Urothelium cell line (cell line): ENCODE measurements at regions not wholly inside any gene's neighbourhood (a gene's known extent, or its start where the extent isn't known, plus 50 kb on each side); places are given as distances from the start of the nearest gene placed in this dataset.

Experiments
- DNase-seq: peaks from one replicate; pipeline ENCODE4 v3.0.0; 2011; ENCODE audit warnings: low spot score, mixed read lengths
- FAIRE-seq: peaks from 2 replicates; lab custom pipeline; 2011; peaks lifted over from hg19 to GRCh38; lab: Jason Lieb, UNC

DNA sequence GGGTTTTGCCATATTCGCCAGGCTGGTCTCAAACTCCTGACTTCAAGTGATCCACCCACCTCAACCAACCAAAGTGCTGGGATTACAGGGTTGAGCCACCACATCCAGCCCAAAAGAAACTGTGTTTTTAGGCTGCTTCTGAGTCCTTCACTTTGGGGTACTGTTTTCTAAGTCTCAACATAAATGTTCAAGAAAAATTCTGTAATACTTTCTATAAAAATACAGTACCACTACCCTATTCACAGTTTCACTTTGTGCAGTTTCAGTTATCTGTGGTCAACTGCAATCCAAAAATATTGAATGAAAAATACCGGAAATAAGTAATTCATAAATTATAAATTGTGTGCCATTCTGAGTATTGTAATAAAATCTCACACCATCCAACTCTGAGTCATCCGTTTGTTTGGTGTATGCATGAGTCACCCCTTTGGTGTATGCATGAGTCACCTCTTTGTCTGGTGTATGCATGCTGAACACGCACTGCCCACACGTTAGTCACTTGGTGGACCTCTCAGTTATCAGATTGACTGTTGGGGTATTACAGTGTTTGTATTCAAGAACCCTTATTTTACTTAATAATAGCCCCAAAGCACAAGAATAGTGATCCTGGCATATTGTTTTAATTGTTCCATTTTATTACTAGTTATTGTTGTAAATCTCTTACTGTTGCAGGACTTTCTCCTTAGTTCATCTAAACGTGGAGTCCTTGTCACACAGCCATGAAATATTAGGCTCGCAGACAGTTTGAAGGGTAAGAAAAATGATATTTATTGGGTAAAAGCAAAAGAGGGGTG lies 190.2 kb downstream of the FSCB start:
- no peak for FAIRE-seq
- DNase-seq = peak; percentile 77

DNA sequence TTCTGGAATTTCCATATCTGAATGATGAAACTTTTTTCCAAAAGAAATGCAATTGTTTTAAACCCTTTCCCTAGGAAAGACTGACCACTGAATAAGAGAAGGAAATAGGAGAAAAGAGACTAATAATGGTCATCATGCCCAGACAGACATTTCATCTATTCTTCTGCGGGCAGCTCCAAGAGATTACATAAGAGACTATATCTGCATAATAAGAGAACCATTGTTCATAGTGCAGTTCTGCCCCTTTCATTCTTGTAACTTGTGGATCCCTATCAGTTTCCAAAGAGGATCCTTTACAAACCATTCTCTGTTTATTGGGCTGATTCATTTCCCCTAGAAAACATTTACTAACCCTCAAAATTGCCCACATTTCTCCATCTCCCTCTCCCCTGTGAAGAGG lies 197.8 kb downstream of the FSCB start:
- DNase-seq (peak; percentile 6), FAIRE-seq (no peak)

DNA sequence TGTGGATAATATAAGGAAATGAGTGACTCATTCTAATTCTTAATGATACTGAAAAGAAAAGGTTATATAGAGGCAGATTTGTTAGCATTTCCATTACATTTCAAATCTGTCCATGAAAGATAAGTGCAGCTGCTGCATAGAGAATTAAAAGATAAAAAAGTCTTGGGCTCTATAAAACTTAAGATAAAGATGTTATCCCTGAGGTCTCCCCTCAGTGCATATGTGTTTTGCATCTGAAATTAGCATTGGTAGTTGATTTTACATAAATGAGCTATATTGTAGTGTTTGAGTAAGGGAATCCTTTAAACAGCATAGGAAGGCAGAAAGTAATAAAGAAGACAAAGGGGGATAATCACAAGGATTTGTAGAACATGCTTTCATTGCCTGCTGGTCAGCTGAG lies 206.2 kb downstream of the FSCB start:
- no peak for DNase-seq
- no peak for FAIRE-seq

DNA sequence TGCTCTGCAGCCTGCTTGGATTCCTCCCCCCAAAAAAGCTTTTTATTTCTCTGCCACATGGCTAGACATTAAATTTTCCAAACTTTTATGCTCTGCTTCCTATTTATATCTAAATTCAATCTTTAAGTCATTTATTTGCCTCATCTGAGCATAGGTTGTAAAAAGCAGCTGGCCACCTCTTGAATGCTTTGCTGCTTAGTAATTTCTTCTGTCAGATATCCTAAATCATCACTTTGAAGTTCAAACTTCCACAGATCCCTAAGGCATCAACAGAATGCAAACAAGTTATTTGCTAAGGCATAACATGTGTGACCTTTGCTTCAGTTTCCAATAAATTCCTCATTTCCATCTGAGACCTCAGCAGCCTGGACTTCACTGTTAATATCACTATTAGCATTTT lies 209.6 kb downstream of the FSCB start:
- no peak for DNase-seq
- no peak for FAIRE-seq

DNA sequence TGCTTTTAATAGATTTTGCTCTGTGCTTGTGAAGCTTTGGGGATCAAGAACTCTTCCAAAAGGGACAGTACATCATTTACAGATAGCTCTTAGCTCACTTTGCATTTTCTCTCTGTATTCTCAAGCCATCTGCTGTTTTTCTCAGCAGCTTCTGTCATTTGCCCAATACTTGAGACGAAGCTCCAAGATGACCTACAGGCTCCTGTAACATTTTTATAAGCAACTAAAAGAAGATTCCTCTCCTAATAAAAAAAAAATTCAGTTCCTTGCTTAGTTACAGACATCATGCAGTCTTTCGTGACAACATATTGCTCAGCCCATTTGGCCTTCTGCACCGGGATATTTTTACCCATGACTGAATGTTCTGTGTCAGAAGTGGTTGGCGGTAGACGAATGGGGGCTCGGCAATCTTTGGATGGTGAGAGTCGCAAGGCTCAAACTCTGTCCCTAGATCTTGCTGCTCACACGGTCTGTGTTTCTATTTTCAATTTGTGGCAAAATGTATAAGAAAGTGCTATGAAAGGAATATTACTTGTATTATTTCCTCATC lies 215.6 kb downstream of the FSCB start:
- FAIRE-seq = no peak

DNA sequence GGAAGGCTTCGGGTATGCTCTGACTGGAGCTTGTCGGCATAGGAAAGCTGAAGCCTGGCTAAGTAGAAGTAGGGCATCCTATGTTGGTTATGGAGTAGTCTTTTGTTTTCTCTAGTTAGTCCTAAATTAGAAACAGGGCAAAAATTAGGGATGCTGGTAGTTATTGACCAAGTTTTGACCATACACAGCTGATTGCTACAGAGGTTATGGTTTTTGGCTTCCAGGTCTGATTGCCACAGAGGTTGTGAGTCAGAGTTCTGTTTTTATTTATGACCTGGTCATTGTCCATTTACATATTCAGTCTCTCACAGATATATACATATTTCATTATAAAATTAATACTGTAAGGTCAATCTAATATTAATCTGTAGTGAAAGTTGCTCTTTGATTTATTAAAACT lies 219.2 kb downstream of the FSCB start:
- DNase-seq (no peak), FAIRE-seq (no peak)

More for the DNA sequence above, 215.6 kb downstream of the FSCB start:
- no peak for DNase-seq

DNA sequence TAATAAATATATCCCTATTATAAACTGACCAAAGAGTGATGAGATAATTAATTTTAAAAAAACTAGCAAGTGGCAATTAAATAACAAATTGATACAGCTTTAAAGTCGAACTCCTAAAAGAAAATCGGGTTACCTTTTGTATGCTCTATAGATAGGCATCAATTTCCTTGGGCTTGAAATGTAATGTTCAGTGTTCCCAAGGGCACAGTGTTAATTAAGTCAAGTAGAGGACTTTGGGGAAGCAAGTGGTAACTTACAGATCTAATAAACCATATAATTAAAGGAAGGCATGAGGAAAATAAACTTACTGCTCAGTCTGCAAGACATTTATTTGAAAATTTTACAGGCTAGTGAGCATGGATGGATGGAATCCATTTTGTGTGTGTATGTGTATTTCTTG lies 220.9 kb downstream of the FSCB start:
- DNase-seq = no peak

DNA sequence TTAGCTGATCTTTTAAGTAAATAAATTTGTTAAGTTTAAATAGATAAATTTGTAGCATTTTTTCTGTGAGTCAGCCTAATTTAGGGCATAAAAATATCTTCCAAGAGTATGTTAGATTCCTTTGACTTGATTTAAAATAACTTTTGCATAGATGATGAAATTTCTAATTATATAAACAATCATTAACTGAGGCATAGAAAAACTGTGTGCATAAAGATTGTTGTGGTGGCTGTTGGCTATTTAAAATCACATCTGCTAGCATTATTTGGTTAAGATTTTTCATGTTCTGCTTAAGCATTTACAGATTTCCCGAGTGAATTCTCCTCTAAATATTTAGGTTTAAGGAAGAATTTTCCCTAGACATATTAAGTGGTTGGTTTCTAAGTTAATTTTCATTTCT lies 223.2 kb downstream of the FSCB start:
- FAIRE-seq (no peak), DNase-seq (no peak)

More for the DNA sequence above, 220.9 kb downstream of the FSCB start:
- no peak for FAIRE-seq

DNA sequence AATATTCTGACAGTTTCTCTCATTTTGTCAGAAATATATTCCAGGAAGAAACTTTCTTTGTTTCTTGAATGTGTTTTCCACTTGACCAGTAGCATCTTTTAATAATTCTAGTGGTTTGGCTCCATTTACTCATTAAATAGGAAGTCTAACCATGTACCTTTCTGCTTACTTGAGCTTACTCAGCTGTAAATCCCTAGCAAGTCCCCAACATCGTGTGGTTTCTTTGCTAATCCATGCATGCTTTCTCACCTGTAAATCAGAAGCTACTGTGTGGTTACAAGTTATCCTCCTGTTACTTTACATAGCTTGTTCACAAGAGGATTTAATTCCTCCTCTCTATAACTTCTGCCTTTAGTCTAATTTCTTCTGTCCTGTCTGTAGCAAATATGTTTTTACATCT lies 227.7 kb downstream of the FSCB start:
- FAIRE-seq = no peak
- no peak for DNase-seq

DNA sequence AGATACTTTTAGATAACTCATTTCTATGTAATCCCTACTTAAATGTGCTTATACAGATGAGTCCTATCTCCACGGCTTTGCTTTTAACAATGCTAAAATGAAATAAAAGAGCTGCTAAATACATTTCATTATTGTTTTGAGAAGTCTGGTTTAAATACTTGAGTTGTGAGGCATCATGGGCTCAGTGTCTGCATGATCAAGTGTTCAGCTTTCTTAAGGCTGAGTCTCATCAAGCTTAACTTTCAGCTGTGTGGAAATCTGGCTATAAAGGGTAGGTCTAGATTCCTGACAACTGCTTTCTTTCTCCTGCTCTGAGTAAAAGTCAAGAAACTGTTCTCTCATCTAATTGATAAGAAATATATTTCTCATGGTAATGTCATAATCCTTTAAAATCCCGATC lies 235.4 kb downstream of the FSCB start:
- no peak for DNase-seq
- no peak for FAIRE-seq

DNA sequence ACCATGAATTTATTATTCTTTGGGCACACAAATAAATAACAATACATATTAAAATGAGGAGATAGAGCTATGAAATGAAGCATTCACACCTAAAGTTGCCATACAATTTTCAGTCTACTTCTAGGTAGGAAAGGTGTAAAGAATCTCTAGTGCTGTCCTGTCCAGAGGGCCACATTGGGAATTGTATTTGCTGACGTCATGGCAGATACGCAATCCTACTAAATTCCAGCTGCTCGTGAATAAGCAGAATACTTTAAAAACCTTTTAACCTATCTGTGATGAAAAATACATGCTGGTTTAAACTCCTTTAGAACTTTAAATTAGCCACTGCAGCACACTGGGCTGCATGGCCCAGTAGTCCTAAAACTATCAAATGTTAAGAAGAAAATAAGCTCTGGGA lies 236.1 kb downstream of the FSCB start:
- DNase-seq = no peak
- no peak for FAIRE-seq

DNA sequence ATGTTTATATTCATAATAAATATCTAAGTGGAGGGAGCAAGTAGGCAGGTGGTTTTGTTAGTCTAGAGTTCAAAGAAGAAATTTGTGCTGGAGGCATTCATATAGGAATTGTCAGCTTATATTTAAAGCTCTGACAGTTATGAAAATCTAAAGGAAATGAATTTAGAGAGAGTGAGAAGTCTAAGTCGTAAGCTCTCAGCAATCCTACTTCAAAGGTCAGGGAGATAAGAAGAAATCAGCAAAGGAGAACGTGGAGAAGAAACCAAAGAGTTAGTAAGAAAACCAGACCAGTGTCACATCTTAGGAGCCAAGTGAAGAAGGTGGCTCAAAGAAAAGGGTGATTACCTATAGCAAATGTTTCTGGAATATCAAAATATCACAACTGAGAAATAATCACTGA lies 241.8 kb downstream of the FSCB start:
- no peak for DNase-seq
- no peak for FAIRE-seq

DNA sequence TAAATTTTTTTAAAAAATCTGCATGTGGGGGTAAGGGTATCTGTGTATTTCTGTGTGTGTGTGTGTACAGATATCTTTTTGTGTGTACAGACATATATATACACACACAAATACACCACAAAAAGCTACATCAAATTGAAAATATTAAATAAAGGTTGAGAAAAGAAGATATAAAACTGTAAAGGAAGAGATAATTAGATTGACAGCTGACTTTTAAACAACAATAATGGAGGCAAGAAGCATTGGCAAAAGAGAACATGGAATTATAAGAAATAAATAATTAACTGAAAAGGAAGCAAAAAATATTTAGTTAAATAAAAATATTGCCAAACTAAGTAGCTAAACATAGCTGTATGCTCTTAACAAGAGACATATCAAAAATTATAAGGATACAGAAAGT lies 291.4 kb downstream of the FSCB start:
- FAIRE-seq = no peak
- no peak for DNase-seq

DNA sequence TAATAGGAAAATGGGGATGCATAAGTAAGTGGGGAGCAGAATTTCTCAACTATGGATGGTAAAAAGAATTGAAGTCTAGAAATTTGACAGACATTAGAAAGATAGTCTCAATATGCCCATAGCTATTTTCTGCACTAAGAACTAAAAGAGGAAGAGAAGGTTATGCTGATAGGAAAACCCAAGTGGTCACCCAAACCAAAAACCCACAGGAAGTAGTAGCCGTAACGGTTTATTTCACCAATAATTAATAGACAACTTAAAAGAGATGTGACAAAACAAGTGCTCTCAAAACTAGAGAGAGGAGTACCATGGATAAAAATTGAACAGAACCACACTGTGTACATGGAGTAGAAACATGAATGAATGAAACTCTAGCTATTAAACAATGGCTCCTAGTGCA lies 295.4 kb downstream of the FSCB start:
- FAIRE-seq (no peak), DNase-seq (no peak)

DNA sequence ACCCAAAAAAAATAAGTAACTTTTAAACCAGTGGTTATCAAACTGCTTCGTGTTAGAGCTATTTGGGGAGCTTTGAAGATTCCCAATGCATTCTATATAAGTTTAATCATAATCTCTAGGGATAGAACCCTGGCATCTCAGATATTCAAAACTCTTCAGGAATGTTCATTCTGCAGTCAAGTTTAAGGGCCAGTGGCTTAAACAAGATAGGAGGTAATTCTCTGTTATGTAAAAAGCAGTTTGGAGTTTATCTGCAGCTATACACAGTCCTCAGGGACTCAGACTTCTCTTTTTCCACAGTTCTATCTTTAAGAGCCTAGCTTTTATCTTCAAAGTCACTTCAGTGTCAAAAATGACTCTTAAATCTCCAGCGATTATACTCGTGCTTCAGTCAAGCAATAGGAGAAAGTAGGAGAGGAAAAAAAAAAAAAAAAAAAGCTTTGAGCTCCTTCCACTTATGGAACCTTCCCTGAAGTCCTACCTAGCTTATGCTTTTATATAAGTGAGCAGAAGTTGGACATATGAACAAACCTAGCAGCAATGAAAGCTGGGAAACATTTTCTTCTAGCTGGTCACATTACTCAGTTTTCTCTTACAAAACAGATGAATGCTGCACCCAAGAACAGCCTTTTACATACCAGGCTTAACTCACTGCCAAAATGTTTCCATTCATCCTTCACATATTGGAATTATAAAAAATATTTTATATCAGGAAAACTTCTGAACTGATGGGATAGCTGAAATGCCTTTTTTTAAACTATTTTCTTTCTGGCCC lies 302.8 kb downstream of the FSCB start:
- FAIRE-seq (no peak), DNase-seq (peak; percentile 4)

DNA sequence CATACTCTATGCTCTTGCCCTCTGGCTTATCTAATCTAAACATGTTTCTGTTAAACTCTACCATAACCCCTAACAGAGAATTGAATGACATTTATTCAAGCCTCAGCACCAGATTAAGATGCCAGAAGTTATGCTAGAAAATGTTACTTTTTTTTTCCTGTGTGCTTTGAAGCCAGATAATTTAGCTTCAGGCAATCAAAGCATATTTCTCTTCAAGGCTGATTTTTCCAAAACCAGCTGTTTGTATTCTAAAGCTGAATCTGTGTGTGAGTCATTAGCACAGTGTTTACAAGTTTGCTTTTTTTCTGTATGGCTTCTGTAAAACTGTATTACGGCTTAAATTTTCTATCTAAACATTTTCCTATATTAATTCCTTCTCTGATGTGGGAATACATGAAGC lies 326.1 kb downstream of the FSCB start:
- DNase-seq = no peak
- FAIRE-seq = no peak

DNA sequence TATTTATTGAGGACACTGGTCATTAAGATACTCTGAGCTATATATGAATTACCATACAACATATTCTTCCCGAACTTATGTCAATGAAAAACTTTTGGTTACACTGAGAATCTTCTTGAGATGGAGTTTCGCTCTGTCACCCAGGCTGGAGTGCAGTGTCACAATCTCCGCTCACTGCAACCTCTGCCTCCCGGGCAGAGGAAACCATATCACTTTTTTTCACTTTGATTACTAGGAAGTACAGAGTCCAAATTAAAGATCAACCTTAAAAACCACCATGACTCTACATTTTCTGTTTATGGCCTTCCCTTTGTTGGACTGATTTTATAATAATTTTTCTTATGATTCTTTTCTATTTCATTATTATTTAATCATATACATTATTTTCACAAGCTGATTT lies 336.5 kb downstream of the FSCB start:
- DNase-seq (no peak), FAIRE-seq (no peak)

DNA sequence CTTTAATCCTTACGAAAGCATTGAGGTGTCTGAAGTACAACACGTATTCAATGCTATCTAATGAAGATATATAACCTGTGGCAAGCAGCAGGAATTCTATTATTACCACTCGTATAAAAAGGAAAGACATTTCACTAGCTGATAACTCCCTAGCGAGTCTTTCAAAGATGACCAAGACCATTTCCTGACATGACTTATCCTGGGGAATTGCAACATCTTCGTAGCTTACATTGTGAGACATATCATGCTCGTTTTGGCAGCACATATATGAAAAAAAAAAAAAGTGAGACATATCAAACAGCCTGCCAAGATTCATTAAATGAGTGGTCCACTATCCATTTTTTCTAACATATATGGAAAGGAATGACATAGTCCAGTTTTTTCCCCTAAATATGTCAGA lies 337.0 kb downstream of the FSCB start:
- DNase-seq (no peak), FAIRE-seq (no peak)

DNA sequence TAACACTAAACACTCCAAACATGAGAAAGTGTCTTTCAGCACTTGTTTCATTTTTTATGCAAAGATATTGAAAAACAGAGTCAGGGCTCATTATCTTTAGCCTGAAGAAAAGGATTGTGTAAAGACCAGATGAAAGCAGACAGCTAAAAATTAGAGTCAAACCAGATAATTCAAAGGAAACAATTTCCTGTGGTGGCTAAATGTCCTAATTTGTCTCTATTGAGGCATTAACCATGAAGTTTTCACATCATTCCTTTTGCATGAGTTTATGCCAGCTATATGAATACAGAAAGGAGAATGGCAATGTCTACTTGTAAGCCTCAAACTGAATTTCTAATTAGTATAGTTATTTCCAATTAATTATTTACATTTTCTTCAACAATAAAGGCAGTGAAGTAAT lies 338.5 kb downstream of the FSCB start:
- DNase-seq (no peak), FAIRE-seq (no peak)

DNA sequence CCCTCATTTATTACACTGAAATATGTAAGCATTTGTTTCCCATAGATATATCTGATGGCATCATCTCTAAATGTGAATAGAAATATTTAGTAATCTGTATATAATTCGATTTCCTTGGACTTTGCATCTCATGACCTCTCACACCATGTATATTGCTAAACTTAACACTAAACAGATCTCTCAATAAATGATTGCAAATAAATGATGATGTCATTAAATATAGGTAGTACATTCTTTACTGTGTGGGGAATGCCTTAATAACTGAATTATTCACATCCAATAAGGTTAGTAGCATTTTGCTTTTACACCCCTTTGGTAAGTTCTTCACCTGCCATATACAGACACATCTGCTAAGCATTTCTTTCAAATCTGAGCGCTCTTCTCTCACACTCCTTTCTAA lies 340.5 kb downstream of the FSCB start:
- FAIRE-seq (no peak), DNase-seq (no peak)

DNA sequence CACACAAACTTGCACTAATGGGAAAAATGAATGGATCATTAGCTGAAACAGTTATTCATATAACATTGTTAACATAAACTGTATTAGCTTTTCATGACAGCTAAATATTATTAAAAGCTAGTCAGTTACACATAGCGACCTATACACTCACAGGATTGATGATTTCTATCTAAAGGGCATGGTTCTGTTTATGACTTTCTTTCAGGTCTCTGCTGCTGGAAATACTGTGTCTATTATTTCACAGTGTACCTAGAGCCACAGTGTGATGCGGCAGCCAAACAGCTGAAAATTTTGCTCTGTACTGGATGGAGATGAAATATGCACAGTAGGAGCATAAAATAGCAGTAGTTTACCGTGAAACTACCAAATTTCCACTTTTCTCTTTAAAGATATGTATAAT lies 341.1 kb downstream of the FSCB start:
- FAIRE-seq (no peak), DNase-seq (no peak)

DNA sequence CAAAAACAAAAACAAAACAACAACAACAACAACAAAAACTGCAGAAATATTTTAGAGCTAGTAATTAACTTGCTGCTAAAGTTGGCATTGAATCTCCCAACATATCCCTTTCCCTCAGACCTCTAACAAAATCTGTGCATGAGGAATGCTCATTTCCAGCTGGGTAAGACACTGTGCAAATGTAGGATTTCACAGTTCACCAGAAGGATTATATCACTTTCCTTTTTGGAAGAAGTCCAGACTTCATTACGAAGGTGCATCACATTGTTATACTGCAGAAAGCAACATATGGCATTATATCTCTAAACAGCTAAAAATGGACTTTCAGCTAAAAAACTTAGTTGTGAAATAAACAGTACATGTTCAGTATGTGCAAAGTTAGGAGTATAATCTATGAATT lies 341.8 kb downstream of the FSCB start:
- DNase-seq (no peak), FAIRE-seq (no peak)
